RWPE1 (cell line): ENCODE measurements at regions not wholly inside any gene's neighbourhood (a gene's known extent, or its start where the extent isn't known, plus 50 kb on each side); places are given as distances from the start of the nearest gene placed in this dataset.

Source experiments
- CTCF ChIA-PET: fragments of 350-600 bp; sonication (Branson Sonifier 250); formaldehyde crosslinking; extraction: SDS; loops from one replicate; lab custom pipeline; 2021; lab: Yijun Ruan, JAX
- POLR2A ChIA-PET: fragments of 400-600 bp; formaldehyde crosslinking; extraction: SDS; loops from one replicate; lab custom pipeline; 2020; ENCODE audit warnings: antibody characterized with exemption; ENCODE audit not compliant: low non-redundant PET; lab: Yijun Ruan, JAX
- DNase-seq: peaks from one replicate; pipeline ENCODE4 v3.0.0; 2012; ENCODE audit warnings: low spot score
- H3K27ac ChIP-seq: fragments of 450-650 bp; 2 replicates; pipeline ENCODE4 v1.5.1; 2017
- CTCF ChIP-seq: fragments of 450-650 bp; conservative IDR thresholded peaks from 2 replicates; pipeline ENCODE4 v1.5.1; 2017; ENCODE audit warnings: low read depth, mild to moderate bottlenecking

GRCh38 chr3:110868106-110868505 is 203.5 kb upstream of the NECTIN3 start:
- POLR2A ChIA-PET = no interaction called here
- H3K27ac ChIP-seq = no peak overlapping the region
- TF ChIP-seq CTCF = no peak
- CTCF ChIA-PET = interaction anchor here (0.9 kb wide), 1 partner anchor 444 kb away, joined by 3 read pairs; no protein-coding TSS in a partner anchor
- no peak for DNase-seq

GRCh38 chr3:110869736-110870135 is 201.9 kb upstream of the NECTIN3 start:
- no peak for DNase-seq
- H3K27ac ChIP-seq = no peak overlapping the region
- no peak for TF ChIP-seq CTCF
- ChIA-PET POLR2A (no interaction called here), CTCF (no interaction called here)

DNA sequence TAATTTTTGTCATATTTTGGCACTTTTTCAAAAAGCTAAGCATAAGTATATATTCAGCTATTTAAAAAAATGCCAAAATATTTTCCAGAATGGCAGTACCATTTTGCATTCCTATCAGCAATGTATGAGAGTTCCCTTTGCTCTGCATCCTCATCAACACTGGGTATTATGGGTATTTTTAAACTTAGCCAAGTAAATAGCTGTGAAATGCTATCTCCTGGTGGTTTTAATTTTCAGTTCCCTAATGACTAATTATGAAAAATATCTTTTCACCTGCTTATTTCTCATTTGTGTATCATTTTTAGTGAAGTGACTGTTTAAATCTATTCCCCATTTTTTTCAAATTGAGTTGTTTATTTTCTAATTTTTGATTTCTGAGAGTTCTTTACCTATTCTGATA is 199.7 kb upstream of the NECTIN3 start:
- POLR2A ChIA-PET = no interaction called here
- TF ChIP-seq CTCF = no peak
- no peak overlapping the region for H3K27ac ChIP-seq
- no peak for DNase-seq
- CTCF ChIA-PET = interaction anchor here (0.7 kb wide), 1 partner anchor 846 kb away, joined by 3 read pairs; no protein-coding TSS in a partner anchor

- ChIA-PET CTCF (no interaction called here), POLR2A (no interaction called here)
- no peak for TF ChIP-seq CTCF
Observed at GRCh38 chr3:110878692-110879091, 192.9 kb upstream of the NECTIN3 start.

GRCh38 chr3:110881069-110881468 is 190.5 kb upstream of the NECTIN3 start:
- peak; percentile 72 for DNase-seq
- ChIA-PET POLR2A (no interaction called here), CTCF (interaction anchor here (1.1 kb wide), 1 partner anchor 26 kb away, joined by 4 read pairs; no protein-coding TSS in a partner anchor)
- H3K27ac ChIP-seq = no peak overlapping the region
- TF ChIP-seq CTCF = peak; percentile 39

More at GRCh38 chr3:110878692-110879091, 192.9 kb upstream of the NECTIN3 start:
- no peak overlapping the region for H3K27ac ChIP-seq
- no peak for DNase-seq

- H3K27ac ChIP-seq = no peak overlapping the region
- ChIA-PET POLR2A (no interaction called here), CTCF (interaction anchor here (0.5 to 0.7 kb wide), 3 partner anchors 63 to 831 kb away, joined by 3 to 4 read pairs (median 3); no protein-coding TSS in a partner anchor)
- DNase-seq = no peak
- TF ChIP-seq CTCF = no peak
Observed at GRCh38 chr3:110886222-110886893, 185.3 kb upstream of the NECTIN3 start.
